H1 (cell line): ENCODE measurements at regions not wholly inside any gene's neighbourhood (a gene's known extent, or its start where the extent isn't known, plus 50 kb on each side); places are given as distances from the start of the nearest gene placed in this dataset.

Experiments
- GTF2F1 ChIP-seq: IDR thresholded peaks from 2 replicates; pipeline ENCODE4 v1.6.1; 2012; ENCODE audit warnings: low read depth, low read length, improper control_type of control experiment, borderline replicate concordance
- TF ChIP-seq, protein P1 (sequence below): fragments of 300-600 bp; sonication (generic); IDR thresholded peaks from 2 replicates; pipeline ENCODE4 v1.7.1; 2012; ENCODE audit warnings: low read length, moderate library complexity, mild to moderate bottlenecking, inconsistent platforms; ENCODE audit not compliant: insufficient replicate concordance

DNA sequence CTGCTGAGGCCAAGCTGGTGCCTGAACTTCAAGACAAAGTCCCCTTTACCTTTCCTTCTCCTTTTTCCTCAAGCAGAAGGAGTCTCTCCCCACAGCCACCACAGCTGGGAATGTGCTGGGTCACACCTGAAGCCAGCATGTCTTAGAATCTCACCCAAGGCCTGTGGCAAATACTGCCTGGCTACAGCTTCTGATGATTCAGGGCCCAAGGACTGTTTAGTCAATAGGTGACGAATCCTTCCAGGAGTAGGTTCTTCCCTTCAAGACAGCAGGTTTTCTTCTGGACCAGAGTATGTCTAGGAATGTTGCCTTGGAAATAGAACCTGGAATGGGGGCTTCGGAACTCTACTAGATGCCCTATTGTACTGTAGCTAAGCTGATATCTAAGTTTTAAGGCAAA is 374.6 kb downstream of the KIF20B start (continued):
- TF ChIP-seq, protein P1, sequence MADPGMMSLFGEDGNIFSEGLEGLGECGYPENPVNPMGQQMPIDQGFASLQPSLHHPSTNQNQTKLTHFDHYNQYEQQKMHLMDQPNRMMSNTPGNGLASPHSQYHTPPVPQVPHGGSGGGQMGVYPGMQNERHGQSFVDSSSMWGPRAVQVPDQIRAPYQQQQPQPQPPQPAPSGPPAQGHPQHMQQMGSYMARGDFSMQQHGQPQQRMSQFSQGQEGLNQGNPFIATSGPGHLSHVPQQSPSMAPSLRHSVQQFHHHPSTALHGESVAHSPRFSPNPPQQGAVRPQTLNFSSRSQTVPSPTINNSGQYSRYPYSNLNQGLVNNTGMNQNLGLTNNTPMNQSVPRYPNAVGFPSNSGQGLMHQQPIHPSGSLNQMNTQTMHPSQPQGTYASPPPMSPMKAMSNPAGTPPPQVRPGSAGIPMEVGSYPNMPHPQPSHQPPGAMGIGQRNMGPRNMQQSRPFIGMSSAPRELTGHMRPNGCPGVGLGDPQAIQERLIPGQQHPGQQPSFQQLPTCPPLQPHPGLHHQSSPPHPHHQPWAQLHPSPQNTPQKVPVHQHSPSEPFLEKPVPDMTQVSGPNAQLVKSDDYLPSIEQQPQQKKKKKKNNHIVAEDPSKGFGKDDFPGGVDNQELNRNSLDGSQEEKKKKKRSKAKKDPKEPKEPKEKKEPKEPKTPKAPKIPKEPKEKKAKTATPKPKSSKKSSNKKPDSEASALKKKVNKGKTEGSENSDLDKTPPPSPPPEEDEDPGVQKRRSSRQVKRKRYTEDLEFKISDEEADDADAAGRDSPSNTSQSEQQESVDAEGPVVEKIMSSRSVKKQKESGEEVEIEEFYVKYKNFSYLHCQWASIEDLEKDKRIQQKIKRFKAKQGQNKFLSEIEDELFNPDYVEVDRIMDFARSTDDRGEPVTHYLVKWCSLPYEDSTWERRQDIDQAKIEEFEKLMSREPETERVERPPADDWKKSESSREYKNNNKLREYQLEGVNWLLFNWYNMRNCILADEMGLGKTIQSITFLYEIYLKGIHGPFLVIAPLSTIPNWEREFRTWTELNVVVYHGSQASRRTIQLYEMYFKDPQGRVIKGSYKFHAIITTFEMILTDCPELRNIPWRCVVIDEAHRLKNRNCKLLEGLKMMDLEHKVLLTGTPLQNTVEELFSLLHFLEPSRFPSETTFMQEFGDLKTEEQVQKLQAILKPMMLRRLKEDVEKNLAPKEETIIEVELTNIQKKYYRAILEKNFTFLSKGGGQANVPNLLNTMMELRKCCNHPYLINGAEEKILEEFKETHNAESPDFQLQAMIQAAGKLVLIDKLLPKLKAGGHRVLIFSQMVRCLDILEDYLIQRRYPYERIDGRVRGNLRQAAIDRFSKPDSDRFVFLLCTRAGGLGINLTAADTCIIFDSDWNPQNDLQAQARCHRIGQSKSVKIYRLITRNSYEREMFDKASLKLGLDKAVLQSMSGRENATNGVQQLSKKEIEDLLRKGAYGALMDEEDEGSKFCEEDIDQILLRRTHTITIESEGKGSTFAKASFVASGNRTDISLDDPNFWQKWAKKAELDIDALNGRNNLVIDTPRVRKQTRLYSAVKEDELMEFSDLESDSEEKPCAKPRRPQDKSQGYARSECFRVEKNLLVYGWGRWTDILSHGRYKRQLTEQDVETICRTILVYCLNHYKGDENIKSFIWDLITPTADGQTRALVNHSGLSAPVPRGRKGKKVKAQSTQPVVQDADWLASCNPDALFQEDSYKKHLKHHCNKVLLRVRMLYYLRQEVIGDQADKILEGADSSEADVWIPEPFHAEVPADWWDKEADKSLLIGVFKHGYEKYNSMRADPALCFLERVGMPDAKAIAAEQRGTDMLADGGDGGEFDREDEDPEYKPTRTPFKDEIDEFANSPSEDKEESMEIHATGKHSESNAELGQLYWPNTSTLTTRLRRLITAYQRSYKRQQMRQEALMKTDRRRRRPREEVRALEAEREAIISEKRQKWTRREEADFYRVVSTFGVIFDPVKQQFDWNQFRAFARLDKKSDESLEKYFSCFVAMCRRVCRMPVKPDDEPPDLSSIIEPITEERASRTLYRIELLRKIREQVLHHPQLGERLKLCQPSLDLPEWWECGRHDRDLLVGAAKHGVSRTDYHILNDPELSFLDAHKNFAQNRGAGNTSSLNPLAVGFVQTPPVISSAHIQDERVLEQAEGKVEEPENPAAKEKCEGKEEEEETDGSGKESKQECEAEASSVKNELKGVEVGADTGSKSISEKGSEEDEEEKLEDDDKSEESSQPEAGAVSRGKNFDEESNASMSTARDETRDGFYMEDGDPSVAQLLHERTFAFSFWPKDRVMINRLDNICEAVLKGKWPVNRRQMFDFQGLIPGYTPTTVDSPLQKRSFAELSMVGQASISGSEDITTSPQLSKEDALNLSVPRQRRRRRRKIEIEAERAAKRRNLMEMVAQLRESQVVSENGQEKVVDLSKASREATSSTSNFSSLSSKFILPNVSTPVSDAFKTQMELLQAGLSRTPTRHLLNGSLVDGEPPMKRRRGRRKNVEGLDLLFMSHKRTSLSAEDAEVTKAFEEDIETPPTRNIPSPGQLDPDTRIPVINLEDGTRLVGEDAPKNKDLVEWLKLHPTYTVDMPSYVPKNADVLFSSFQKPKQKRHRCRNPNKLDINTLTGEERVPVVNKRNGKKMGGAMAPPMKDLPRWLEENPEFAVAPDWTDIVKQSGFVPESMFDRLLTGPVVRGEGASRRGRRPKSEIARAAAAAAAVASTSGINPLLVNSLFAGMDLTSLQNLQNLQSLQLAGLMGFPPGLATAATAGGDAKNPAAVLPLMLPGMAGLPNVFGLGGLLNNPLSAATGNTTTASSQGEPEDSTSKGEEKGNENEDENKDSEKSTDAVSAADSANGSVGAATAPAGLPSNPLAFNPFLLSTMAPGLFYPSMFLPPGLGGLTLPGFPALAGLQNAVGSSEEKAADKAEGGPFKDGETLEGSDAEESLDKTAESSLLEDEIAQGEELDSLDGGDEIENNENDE, result no peak
- TF ChIP-seq GTF2F1, result no peak
